ENCODE measurements at regions not wholly inside any gene's neighbourhood (a gene's known extent, or its start where the extent isn't known, plus 50 kb on each side); places are given as distances from the start of the nearest gene placed in this dataset.

DNA sequence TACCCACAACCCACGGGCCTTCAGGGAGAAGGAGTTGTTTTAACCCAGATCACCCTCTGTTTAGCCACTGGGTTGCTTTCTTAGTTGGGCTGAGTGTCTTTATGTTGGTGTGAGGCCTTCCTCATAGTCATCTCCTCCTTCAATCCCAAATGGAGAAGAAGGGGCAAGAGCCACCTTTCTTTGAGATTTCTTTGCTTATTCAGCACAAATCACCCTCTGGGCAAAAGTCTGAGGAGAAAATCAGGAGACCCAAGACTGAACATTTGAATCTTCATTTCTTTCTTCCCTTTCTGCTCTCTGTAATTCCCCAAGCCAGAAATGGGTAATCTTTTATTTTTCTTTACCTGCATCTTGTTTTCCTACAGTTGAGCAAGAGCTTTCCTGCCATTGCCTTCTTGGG lies 329.0 kb downstream of the TLE4 start:
- Histone ChIP-seq H3K4me3 (no peak overlapping the region), H3K27ac (no peak overlapping the region), H3F3A (ENCODE audit: low read depth) (no peaks in the 10 kb centered on the region), H3K79me2 (ENCODE audit: low read depth) (no peaks in the 10 kb centered on the region), H3K9me3 (ENCODE audit: low read depth) (no peaks in the 10 kb centered on the region), H2AFZ (replicated peaks) (no peak overlapping the region), H4K20me1 (ENCODE audit: low read depth) (no peaks in the 10 kb centered on the region), H3K27me3 (no peaks in the 10 kb centered on the region), H3K36me3 (no peaks in the 10 kb centered on the region), H3K4me1 (no peaks in the 10 kb centered on the region), H3K4me2 (no peak overlapping the region), H3K9ac (no peak overlapping the region)
- Mint-ChIP-seq H3K27ac (no peak overlapping the region), H3K9me3 (no peaks in the 10 kb centered on the region), H3K36me3 (no peaks in the 10 kb centered on the region), H3K27me3 (ENCODE audit: insufficient read depth, low read depth) (peaks cover 8% of the 10 kb centered on the region), H3K4me1 (peaks cover 19% of the 10 kb centered on the region), H3K4me3 (no peak overlapping the region)
- DNase-seq (ENCODE audit: low spot score) = no peak
- TF ChIP-seq EZH2phosphoT487 (IDR thresholded peaks at IDR 0.05) (no peak), EZH2 (IDR thresholded peaks at IDR 0.05) (no peak)
- TF ChIP-seq, protein P1, sequence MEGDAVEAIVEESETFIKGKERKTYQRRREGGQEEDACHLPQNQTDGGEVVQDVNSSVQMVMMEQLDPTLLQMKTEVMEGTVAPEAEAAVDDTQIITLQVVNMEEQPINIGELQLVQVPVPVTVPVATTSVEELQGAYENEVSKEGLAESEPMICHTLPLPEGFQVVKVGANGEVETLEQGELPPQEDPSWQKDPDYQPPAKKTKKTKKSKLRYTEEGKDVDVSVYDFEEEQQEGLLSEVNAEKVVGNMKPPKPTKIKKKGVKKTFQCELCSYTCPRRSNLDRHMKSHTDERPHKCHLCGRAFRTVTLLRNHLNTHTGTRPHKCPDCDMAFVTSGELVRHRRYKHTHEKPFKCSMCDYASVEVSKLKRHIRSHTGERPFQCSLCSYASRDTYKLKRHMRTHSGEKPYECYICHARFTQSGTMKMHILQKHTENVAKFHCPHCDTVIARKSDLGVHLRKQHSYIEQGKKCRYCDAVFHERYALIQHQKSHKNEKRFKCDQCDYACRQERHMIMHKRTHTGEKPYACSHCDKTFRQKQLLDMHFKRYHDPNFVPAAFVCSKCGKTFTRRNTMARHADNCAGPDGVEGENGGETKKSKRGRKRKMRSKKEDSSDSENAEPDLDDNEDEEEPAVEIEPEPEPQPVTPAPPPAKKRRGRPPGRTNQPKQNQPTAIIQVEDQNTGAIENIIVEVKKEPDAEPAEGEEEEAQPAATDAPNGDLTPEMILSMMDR (IDR thresholded peaks at IDR 0.05) = no peak

DNA sequence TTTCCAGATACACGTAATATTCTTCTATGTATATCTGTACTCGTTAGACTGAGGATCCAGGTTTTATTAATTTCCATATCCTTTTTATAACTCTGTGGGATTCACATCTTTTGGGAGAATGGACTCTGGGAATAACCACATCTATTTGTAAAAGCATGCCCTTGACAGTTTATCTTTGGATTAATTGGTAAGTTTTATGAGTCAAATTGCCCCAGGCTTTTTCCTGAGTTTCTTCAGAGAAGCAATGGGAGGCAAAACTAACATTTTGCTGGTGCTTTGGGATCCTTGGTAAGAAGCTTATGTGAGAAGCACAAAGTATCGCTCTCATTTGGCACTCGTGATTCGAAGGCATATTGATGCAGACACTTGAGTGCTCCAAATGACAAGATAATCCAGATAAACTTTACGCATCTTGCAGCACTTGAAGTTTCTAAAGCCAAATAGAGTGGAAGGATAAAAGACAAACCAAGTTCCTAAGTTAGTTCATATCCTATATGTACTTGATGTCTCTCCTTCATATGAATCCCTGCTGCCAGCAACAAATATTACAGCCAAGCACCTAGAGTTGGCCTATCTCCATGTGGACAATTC lies 324.7 kb downstream of the TLE4 start:
- Mint-ChIP-seq H3K36me3 (no peaks in the 10 kb centered on the region), H3K27me3 (ENCODE audit: insufficient read depth, low read depth) (peaks cover 8% of the 10 kb centered on the region), H3K4me1 (peaks cover 2% of the 10 kb centered on the region), H3K27ac (no peak overlapping the region), H3K9me3 (no peaks in the 10 kb centered on the region), H3K4me3 (no peak overlapping the region)
- Histone ChIP-seq H3K4me1 (no peaks in the 10 kb centered on the region), H3K4me2 (no peak overlapping the region), H3K9me3 (ENCODE audit: low read depth) (no peaks in the 10 kb centered on the region), H3F3A (ENCODE audit: low read depth) (no peaks in the 10 kb centered on the region), H3K9ac (no peak overlapping the region), H3K4me3 (no peak overlapping the region), H3K27me3 (no peaks in the 10 kb centered on the region), H3K36me3 (no peaks in the 10 kb centered on the region), H4K20me1 (ENCODE audit: low read depth) (no peaks in the 10 kb centered on the region), H3K27ac (no peak overlapping the region), H3K79me2 (ENCODE audit: low read depth) (no peaks in the 10 kb centered on the region), H2AFZ (replicated peaks) (no peak overlapping the region)
- DNase-seq (ENCODE audit: low spot score) = no peak
- no peak for TF ChIP-seq EZH2phosphoT487 (IDR thresholded peaks at IDR 0.05)
- TF ChIP-seq, protein P1 (IDR thresholded peaks at IDR 0.05) = no peak
- no peak for TF ChIP-seq EZH2 (IDR thresholded peaks at IDR 0.05)

DNA sequence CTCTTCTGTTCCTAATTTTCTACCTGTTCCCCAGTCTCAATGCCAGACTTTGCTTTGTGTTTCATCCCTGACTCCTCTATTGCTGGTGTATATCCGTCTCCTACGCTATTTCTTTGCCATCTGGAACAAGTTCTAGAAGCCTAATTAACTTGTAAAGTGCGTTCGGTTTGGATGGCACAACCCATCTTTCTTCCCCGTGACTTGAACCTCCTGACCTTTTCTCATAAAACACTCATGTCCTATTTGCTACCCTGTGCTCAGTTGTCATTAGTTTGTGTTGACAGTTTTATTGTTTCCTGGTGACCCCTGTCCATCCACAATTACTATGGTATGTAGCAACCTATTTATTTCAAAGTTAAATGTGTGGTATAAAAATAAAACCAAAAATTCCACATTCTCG lies 323.5 kb downstream of the TLE4 start:
- Histone ChIP-seq H3K9me3 (ENCODE audit: low read depth) (no peaks in the 10 kb centered on the region), H3K4me2 (no peak overlapping the region), H4K20me1 (ENCODE audit: low read depth) (no peaks in the 10 kb centered on the region), H3K79me2 (ENCODE audit: low read depth) (no peaks in the 10 kb centered on the region), H3K9ac (no peak overlapping the region), H3K27me3 (no peaks in the 10 kb centered on the region), H3F3A (ENCODE audit: low read depth) (no peaks in the 10 kb centered on the region), H3K4me3 (no peak overlapping the region), H3K36me3 (no peaks in the 10 kb centered on the region), H3K4me1 (no peaks in the 10 kb centered on the region), H2AFZ (replicated peaks) (no peak overlapping the region), H3K27ac (no peak overlapping the region)
- Mint-ChIP-seq H3K36me3 (no peaks in the 10 kb centered on the region), H3K27me3 (ENCODE audit: insufficient read depth, low read depth) (peaks cover 4% of the 10 kb centered on the region), H3K9me3 (no peaks in the 10 kb centered on the region), H3K4me1 (peaks cover 2% of the 10 kb centered on the region), H3K4me3 (no peak overlapping the region), H3K27ac (no peak overlapping the region)
- TF ChIP-seq EZH2phosphoT487 (IDR thresholded peaks at IDR 0.05) (no peak), EZH2 (IDR thresholded peaks at IDR 0.05) (no peak)
- TF ChIP-seq, protein P1 (IDR thresholded peaks at IDR 0.05) = no peak
- no peak for DNase-seq (ENCODE audit: low spot score)

Data from neural progenitor cell (in vitro differentiated cells).